Gastrocnemius medialis (tissue), 4 donors: ENCODE measurements at regions not wholly inside any gene's neighbourhood (a gene's known extent, or its start where the extent isn't known, plus 50 kb on each side); places are given as distances from the start of the nearest gene placed in this dataset.
"Not testable (repeated sequence)": the region's sequence is repeated elsewhere in the genome, so short reads cannot be mapped to it uniquely, and the experiment has no call there.

Experiments used
- ATAC-seq, 2 donors: fragments of 150-250 bp; one replicate each; pipeline ENCODE4 v1.9.1; 2016
- DNase-seq, 2 donors: peaks; one replicate each; pipeline ENCODE4 v3.0.0-alpha.2; 2019
- H3K27ac ChIP-seq, 4 donors: fragments of 200-600 bp; sonication (generic); 1 replicate in 1 of 4; 2 replicates in 3 of 4; pipeline ENCODE4 v1.5.1; 2016 to 2018; ENCODE audit warnings: mild to moderate bottlenecking in 2 of 4, moderate library complexity in 1 of 4
- H3K27me3 ChIP-seq, 3 donors: fragments of 200-600 bp; sonication (generic) in 2 of 3; 1 replicate in 1 of 3; 2 replicates in 2 of 3; pipeline versions ENCODE4 v1.5.1 to v1.6.0; 2016 to 2019; ENCODE audit warnings: mild to moderate bottlenecking in 1 of 3, moderate library complexity in 1 of 3
- H3K36me3 ChIP-seq, 2 donors: fragments of 200-600 bp; sonication (generic) in 1 of 2; one replicate each; pipeline ENCODE4 v1.5.1; 2017 to 2018
- H3K4me1 ChIP-seq, 2 donors: fragments of 200-600 bp; sonication (generic) in 1 of 2; one replicate each; pipeline ENCODE4 v1.5.1; 2016 to 2017; ENCODE audit warnings: mild to moderate bottlenecking in 2 of 2
- H3K4me3 ChIP-seq, 4 donors: fragments of 200-600 bp; sonication (generic) in 3 of 4; 1 replicate in 1 of 4; 2 replicates in 3 of 4; pipeline ENCODE4 v1.5.1; 2016 to 2019; ENCODE audit warnings: mild to moderate bottlenecking in 2 of 4
- H3K9me3 ChIP-seq, 3 donors: fragments of 200-600 bp; sonication (generic) in 2 of 3; 1 replicate in 1 of 3; 2 replicates in 2 of 3; pipeline ENCODE4 v1.5.1; 2016 to 2019
- CTCF ChIP-seq, 5 experiments: fragments of 450-650 bp in 3 of 5; fragments of 200-600 bp in 2 of 5; sonication (generic) in 2 of 5; IDR thresholded peaks in 4 of 5; conservative IDR thresholded peaks in 1 of 5; 1 replicate in 4 of 5; 2 replicates in 1 of 5; pipeline ENCODE4 v1.5.1; 2016 to 2019; ENCODE audit warnings: antibody characterized with exemption in 5 of 5, mild to moderate bottlenecking in 3 of 5, moderate library complexity in 3 of 5
- POLR2A ChIP-seq, 2 donors: fragments of 450-650 bp; IDR thresholded peaks; one replicate each; pipeline ENCODE4 v1.6.1; 2017; ENCODE audit warnings: antibody characterized with exemption in 2 of 2, mild to moderate bottlenecking in 2 of 2, moderate library complexity in 2 of 2
- in situ Hi-C, 4 donors: fragments of 200-750 bp; cut with MboI; loops; one replicate each; pipeline versions ENCODE4 v1.15.0 to v1.8.0; 2017; ENCODE audit warnings: low sequenced_read_pairs in 4 of 4
- intact Hi-C: fragments of 100-400 bp; cut with DNase I; formaldehyde crosslinking; loops from one replicate; pipeline ENCODE4 v1.15.1; 2023; ENCODE audit warnings: low total_unique reads

- peaks cover 0 to 10% (median 2%) of the 10 kb centered on the region in 3 donors for H3K9me3 ChIP-seq
- no peaks in the 10 kb centered on the region for H3K4me1 ChIP-seq
- no peak overlapping the region for H3K27ac ChIP-seq
- intact Hi-C loops (no loop called here), in situ Hi-C loops (no loop called here)
- H3K4me3 ChIP-seq = no peak overlapping the region
- TF ChIP-seq CTCF (IDR thresholded peaks at IDR 0.05 in 4 of 5, conservative IDR thresholded peaks at IDR 0.05 in 1 of 5) = no peak
- H3K36me3 ChIP-seq = no peaks in the 10 kb centered on the region
- DNase-seq (no peak), ATAC-seq (no peak)
- H3K27me3 ChIP-seq = no peaks in the 10 kb centered on the region
Measured at GRCh38 chr4:38294238-38294637, 334.0 kb downstream of the PTTG2 start.

DNA sequence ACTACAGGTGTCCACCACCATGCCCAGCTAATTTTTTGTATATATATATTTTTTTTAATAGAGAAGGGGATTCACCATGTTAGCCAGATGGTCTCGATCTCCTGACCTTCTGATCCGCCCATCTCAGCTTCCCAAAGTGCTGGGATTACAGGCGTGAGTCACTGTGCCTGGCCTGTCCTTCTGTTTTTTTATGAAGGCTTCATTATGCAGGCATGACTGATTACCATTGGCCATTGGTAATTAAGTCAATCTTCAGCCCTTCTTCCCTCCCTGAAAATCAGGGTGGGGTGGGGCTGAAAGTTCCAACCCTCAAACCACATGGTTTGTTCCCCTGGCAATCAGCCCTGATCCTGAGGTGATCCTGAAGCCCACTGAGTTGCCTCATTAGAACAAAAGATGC lies 336.9 kb downstream of the PTTG2 start:
- H3K27me3 ChIP-seq = no peaks in the 10 kb centered on the region
- H3K27ac ChIP-seq = no peak overlapping the region
- H3K4me1 ChIP-seq = no peaks in the 10 kb centered on the region
- in situ Hi-C loops (no loop called here), intact Hi-C loops (no loop called here)
- DNase-seq (no peak), ATAC-seq (no peak)
- no peak for TF ChIP-seq CTCF (IDR thresholded peaks at IDR 0.05 in 4 of 5, conservative IDR thresholded peaks at IDR 0.05 in 1 of 5)
- TF ChIP-seq POLR2A (IDR thresholded peaks at IDR 0.05) = no peak
- no peak overlapping the region for H3K4me3 ChIP-seq
- H3K36me3 ChIP-seq = no peaks in the 10 kb centered on the region
- peaks cover 0 to 17% (median 2%) of the 10 kb centered on the region in 3 donors for H3K9me3 ChIP-seq

- Histone ChIP-seq H3K4me1 (no peaks in the 10 kb centered on the region), H3K27ac (no peak overlapping the region), H3K4me3 (no peak overlapping the region), H3K27me3 (no peaks in the 10 kb centered on the region), H3K9me3 (peaks cover 0 to 10% (median 0%) of the 10 kb centered on the region in 3 donors), H3K36me3 (no peaks in the 10 kb centered on the region)
- in situ Hi-C loops (no loop called here), intact Hi-C loops (no loop called here)
- no peak for DNase-seq
- no peak for ATAC-seq
- TF ChIP-seq CTCF (IDR thresholded peaks at IDR 0.05 in 4 of 5, conservative IDR thresholded peaks at IDR 0.05 in 1 of 5) (no peak), POLR2A (IDR thresholded peaks at IDR 0.05) (no peak)
Measured at GRCh38 chr4:38298868-38299713, 338.9 kb downstream of the PTTG2 start.

DNA sequence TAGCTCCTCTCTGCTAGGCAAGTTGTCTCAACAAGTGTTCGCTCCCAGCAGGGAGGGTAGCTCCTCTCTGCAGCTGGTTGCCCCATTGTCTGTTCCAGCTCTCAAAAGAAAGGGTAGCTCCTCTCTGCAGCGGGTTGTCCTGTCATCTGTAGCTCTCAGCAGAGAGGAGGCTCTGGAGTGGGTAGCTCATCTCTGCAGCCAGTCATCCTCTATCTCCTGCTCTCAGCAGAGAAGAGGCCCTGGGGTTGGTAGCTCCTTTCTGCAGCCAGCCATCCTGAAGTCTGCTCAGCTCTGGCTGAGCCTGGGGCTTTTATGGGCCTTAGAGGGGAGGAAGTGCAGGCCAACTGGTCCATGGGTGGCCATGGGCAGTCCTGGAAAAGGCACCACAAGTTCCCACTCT lies 342.7 kb downstream of the PTTG2 start:
- H3K9me3 ChIP-seq = peaks cover 0 to 10% (median 0%) of the 10 kb centered on the region in 3 donors
- H3K36me3 ChIP-seq = no peaks in the 10 kb centered on the region
- TF ChIP-seq POLR2A (IDR thresholded peaks at IDR 0.05) = no peak
- no peak for TF ChIP-seq CTCF (IDR thresholded peaks at IDR 0.05 in 4 of 5, conservative IDR thresholded peaks at IDR 0.05 in 1 of 5)
- DNase-seq (no peak), ATAC-seq (no peak)
- no peaks in the 10 kb centered on the region for H3K27me3 ChIP-seq
- in situ Hi-C loops = loop anchor here in 1 of 4 donors (25.0 kb wide), 1 partner anchor 241 kb away; no protein-coding TSS in a partner anchor
- H3K4me3 ChIP-seq = no peak overlapping the region
- H3K27ac ChIP-seq = no peak overlapping the region
- intact Hi-C loops = no loop called here
- H3K4me1 ChIP-seq = no peaks in the 10 kb centered on the region

DNA sequence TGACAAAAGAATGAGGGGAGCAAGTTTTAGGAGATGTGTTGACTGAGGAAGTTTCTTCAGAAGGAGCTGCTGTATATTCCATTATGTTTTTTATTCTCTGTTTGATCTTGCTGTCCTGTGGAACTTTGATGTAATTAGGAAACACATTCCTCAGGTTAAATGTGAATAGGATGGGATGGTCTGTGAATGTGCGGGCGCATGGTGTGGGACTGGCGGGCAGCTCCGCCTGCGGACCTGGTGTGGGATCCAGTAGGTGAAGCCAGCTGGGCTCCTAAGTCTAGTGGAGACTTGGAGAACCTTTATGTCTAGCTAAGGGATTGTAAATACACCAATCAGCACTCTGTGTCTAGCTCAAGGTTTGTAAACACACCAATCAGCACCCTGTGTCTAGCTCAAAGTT lies 344.3 kb downstream of the PTTG2 start:
- DNase-seq, H3K4me1 ChIP-seq, H3K9me3 ChIP-seq, ATAC-seq, H3K27ac ChIP-seq, H3K4me3 ChIP-seq, H3K36me3 ChIP-seq, intact Hi-C loops, H3K27me3 ChIP-seq: not testable (repeated sequence)
- in situ Hi-C loops = loop anchor here in 1 of 4 donors (25.0 kb wide), 1 partner anchor 242 kb away; no protein-coding TSS in a partner anchor
